ENCODE measurements at regions not wholly inside any gene's neighbourhood (a gene's known extent, or its start where the extent isn't known, plus 50 kb on each side); places are given as distances from the start of the nearest gene placed in this dataset.

DNA sequence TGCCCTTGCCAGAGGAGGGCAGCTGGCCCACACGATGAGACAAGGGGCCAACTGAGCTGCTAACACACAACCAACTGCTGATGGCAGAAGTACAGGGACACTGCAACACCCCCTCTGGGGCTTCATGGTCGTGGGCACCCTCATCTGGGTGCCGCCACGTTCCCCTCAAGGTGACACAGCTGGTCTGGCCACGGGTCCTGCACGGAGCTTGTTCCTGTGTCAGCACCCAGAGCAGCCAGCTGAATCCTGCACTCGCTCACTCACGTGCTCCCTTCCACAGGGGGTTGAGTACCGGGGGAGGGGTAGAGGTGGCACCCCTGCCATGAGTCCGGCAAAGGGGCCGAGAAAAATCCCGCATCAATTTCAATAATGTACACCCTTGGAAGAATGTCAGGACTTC lies 1319.1 kb downstream of the REEP3 start:
- no peaks in the 10 kb centered on the region for H3K27me3 Mint-ChIP-seq (ENCODE audit: unreplicated experiment)
- CTCF ChIA-PET = no interaction called here
- H3K4me1 Mint-ChIP-seq (ENCODE audit: low read depth, unreplicated experiment) = no peaks in the 10 kb centered on the region
- TF ChIP-seq CTCF (IDR thresholded peaks at IDR 0.05; ENCODE audit: unreplicated experiment) = no peak
- BruUV-seq (replicated peaks) = no TSS peak
- H3K4me3 Mint-ChIP-seq (ENCODE audit: low read depth, unreplicated experiment) = no peak overlapping the region
- intact Hi-C loops (cut with micrococcal nuclease; ENCODE audit: unreplicated experiment) = no loop called here
- H3K9me3 Mint-ChIP-seq (ENCODE audit: low read depth, unreplicated experiment) = no peaks in the 10 kb centered on the region
- no peak for DNase-seq
- H3K36me3 Mint-ChIP-seq (ENCODE audit: insufficient read depth, unreplicated experiment) = no peaks in the 10 kb centered on the region
- no peak overlapping the region for H3K27ac Mint-ChIP-seq (ENCODE audit: unreplicated experiment)

- TF ChIP-seq CTCF (IDR thresholded peaks at IDR 0.05; ENCODE audit: unreplicated experiment) = no peak
- no peaks in the 10 kb centered on the region for H3K27me3 Mint-ChIP-seq (ENCODE audit: unreplicated experiment)
- H3K9me3 Mint-ChIP-seq (ENCODE audit: low read depth, unreplicated experiment) = no peaks in the 10 kb centered on the region
- no peak overlapping the region for H3K4me3 Mint-ChIP-seq (ENCODE audit: low read depth, unreplicated experiment)
- DNase-seq = no peak
- H3K4me1 Mint-ChIP-seq (ENCODE audit: low read depth, unreplicated experiment) = no peaks in the 10 kb centered on the region
- no TSS peak for BruUV-seq (replicated peaks)
- CTCF ChIA-PET = interaction anchor here (0.6 kb wide), 1 partner anchor 869 kb away, joined by 3 read pairs; no protein-coding TSS in a partner anchor
- H3K27ac Mint-ChIP-seq (ENCODE audit: unreplicated experiment) = no peak overlapping the region
- intact Hi-C loops (cut with micrococcal nuclease; ENCODE audit: unreplicated experiment) = no loop called here
- H3K36me3 Mint-ChIP-seq (ENCODE audit: insufficient read depth, unreplicated experiment) = no peaks in the 10 kb centered on the region
These were observed 1325.5 kb downstream of the REEP3 start for GRCh38 chr10:64846700-64847099.

- TF ChIP-seq CTCF (IDR thresholded peaks at IDR 0.05; ENCODE audit: unreplicated experiment) = no peak
- Mint-ChIP-seq H3K27ac (ENCODE audit: unreplicated experiment) (no peak overlapping the region), H3K4me3 (ENCODE audit: low read depth, unreplicated experiment) (no peak overlapping the region), H3K4me1 (ENCODE audit: low read depth, unreplicated experiment) (no peaks in the 10 kb centered on the region), H3K27me3 (ENCODE audit: unreplicated experiment) (no peaks in the 10 kb centered on the region), H3K9me3 (ENCODE audit: low read depth, unreplicated experiment) (no peaks in the 10 kb centered on the region), H3K36me3 (ENCODE audit: insufficient read depth, unreplicated experiment) (no peaks in the 10 kb centered on the region)
- no TSS peak for BruUV-seq (replicated peaks)
- intact Hi-C loops (cut with micrococcal nuclease; ENCODE audit: unreplicated experiment) = no loop called here
- CTCF ChIA-PET = no interaction called here
- no peak for DNase-seq
These were observed 1334.7 kb downstream of the REEP3 start for GRCh38 chr10:64855941-64856340.

DNA sequence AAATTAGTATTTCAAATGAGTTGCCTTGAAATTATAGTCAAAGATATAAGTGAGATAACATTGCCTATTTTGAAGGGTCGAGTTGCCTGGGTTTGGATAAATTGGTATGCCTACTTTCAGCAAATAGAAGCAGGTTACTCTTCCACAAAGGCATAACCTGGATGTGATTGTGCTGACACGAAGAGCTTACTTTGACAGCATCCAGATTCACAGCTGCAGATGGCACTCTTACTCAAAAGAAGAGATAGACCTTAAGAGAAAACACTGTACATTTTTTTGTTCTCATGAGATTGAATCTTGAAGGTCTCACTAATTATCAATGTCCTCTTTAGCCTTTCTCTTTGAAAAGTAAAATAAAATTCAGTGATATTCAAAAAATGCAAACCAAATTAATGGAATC lies 1338.7 kb downstream of the REEP3 start:
- Mint-ChIP-seq H3K4me3 (ENCODE audit: low read depth, unreplicated experiment) (no peak overlapping the region), H3K4me1 (ENCODE audit: low read depth, unreplicated experiment) (no peaks in the 10 kb centered on the region), H3K27me3 (ENCODE audit: unreplicated experiment) (no peaks in the 10 kb centered on the region), H3K27ac (ENCODE audit: unreplicated experiment) (no peak overlapping the region), H3K9me3 (ENCODE audit: low read depth, unreplicated experiment) (no peaks in the 10 kb centered on the region), H3K36me3 (ENCODE audit: insufficient read depth, unreplicated experiment) (no peaks in the 10 kb centered on the region)
- no peak for TF ChIP-seq CTCF (IDR thresholded peaks at IDR 0.05; ENCODE audit: unreplicated experiment)
- DNase-seq = no peak
- CTCF ChIA-PET = no interaction called here
- BruUV-seq (replicated peaks) = no TSS peak
- intact Hi-C loops (cut with micrococcal nuclease; ENCODE audit: unreplicated experiment) = loop anchor here (10.0 kb wide), 2 partner anchors 435 to 1325 kb away; no protein-coding TSS in a partner anchor
